ENCODE measurements at regions not wholly inside any gene's neighbourhood (a gene's known extent, or its start where the extent isn't known, plus 50 kb on each side); places are given as distances from the start of the nearest gene placed in this dataset.

- ChIA-PET CTCF (no interaction called here), POLR2A (no interaction called here)
- BruUV-seq (replicated peaks), result no TSS peak
- Histone ChIP-seq H3K27ac (ENCODE audit: low read length) (no peak overlapping the region), H3K4me1 (ENCODE audit: control insufficient read depth, insufficient read depth, low read length) (no peaks in the 10 kb centered on the region), H3K4me3 (ENCODE audit: low read depth in 2 of 2, low read length in 2 of 2) (no peak overlapping the region), H3K9me3 (ENCODE audit: control insufficient read depth, insufficient read depth, low read depth, low read length) (no peaks in the 10 kb centered on the region), H3K36me3 (ENCODE audit: control insufficient read depth, insufficient read depth, low read length) (no peaks in the 10 kb centered on the region), H3K27me3 (ENCODE audit: control insufficient read depth, insufficient read depth, low read length) (no peaks in the 10 kb centered on the region)
- DNase-seq (ENCODE audit: low read depth, low spot score) (no peak), ATAC-seq (no peak)
- intact Hi-C loops (cut with micrococcal nuclease; ENCODE audit: unreplicated experiment) (no loop called here), in situ Hi-C loops (cut with HindIII; ENCODE audit: low pct_unique_long_range_greater_than_20kb, low sequenced_read_pairs) (no loop called here)
- TF ChIP-seq REST (IDR thresholded peaks at IDR 0.05; ENCODE audit: insufficient read depth in 1 of 2, low read depth in 2 of 2, low read length in 1 of 2) (no peak), TCF7L2 (IDR thresholded peaks at IDR 0.05; ENCODE audit: low read depth, low read length) (no peak), SIN3A (IDR thresholded peaks at IDR 0.05; ENCODE audit: borderline replicate concordance, insufficient read depth, low read depth, low read length) (no peak), POLR2AphosphoS5 (IDR thresholded peaks at IDR 0.05; ENCODE audit: low read depth, low read length) (no peak), CTCF (IDR thresholded peaks at IDR 0.05) (no peak)
Measured at GRCh38 chr14:86940106-86940505, 1052.9 kb downstream of the GALC start.

- H3K4me1 ChIP-seq (ENCODE audit: control insufficient read depth, insufficient read depth, low read length), result no peaks in the 10 kb centered on the region
- DNase-seq (ENCODE audit: low read depth, low spot score) (no peak), ATAC-seq (no peak)
- POLR2A ChIA-PET, result no interaction called here
- no peak overlapping the region for H3K27ac ChIP-seq (ENCODE audit: low read length)
- no peaks in the 10 kb centered on the region for H3K9me3 ChIP-seq (ENCODE audit: control insufficient read depth, insufficient read depth, low read depth, low read length)
- H3K27me3 ChIP-seq (ENCODE audit: control insufficient read depth, insufficient read depth, low read length), result no peaks in the 10 kb centered on the region
- CTCF ChIA-PET, result no interaction called here
- H3K4me3 ChIP-seq (ENCODE audit: low read depth in 2 of 2, low read length in 2 of 2), result no peak overlapping the region
- no peak for TF ChIP-seq SIN3A (IDR thresholded peaks at IDR 0.05; ENCODE audit: borderline replicate concordance, insufficient read depth, low read depth, low read length)
- no peak for TF ChIP-seq TCF7L2 (IDR thresholded peaks at IDR 0.05; ENCODE audit: low read depth, low read length)
- TF ChIP-seq POLR2AphosphoS5 (IDR thresholded peaks at IDR 0.05; ENCODE audit: low read depth, low read length), result no peak
- no peak for TF ChIP-seq CTCF (IDR thresholded peaks at IDR 0.05)
- no peak for TF ChIP-seq REST (IDR thresholded peaks at IDR 0.05; ENCODE audit: insufficient read depth in 1 of 2, low read depth in 2 of 2, low read length in 1 of 2)
- H3K36me3 ChIP-seq (ENCODE audit: control insufficient read depth, insufficient read depth, low read length), result no peaks in the 10 kb centered on the region
- intact Hi-C loops (cut with micrococcal nuclease; ENCODE audit: unreplicated experiment) (no loop called here), in situ Hi-C loops (cut with HindIII; ENCODE audit: low pct_unique_long_range_greater_than_20kb, low sequenced_read_pairs) (no loop called here)
- no TSS peak for BruUV-seq (replicated peaks)
Measured at GRCh38 chr14:86938320-86938719, 1054.7 kb downstream of the GALC start.

Data from Panc1 (cell line).